Fibroblast of villous mesenchyme (primary cell): ENCODE measurements at regions not wholly inside any gene's neighbourhood (a gene's known extent, or its start where the extent isn't known, plus 50 kb on each side); places are given as distances from the start of the nearest gene placed in this dataset.

Experiments
- DNase-seq: peaks from one replicate; pipeline ENCODE4 v3.0.0-alpha.2; 2010; ENCODE audit warnings: low read depth
- H3K4me3 ChIP-seq: 2 replicates; pipeline ENCODE4 v1.5.1; 2011; ENCODE audit warnings: low read depth, mild to moderate bottlenecking, low read length
- TF ChIP-seq, protein P1 (sequence below): IDR thresholded peaks from 2 replicates; pipeline ENCODE4 v1.5.1; 2012; ENCODE audit warnings: low read depth, mild to moderate bottlenecking, low read length; ENCODE audit not compliant: insufficient read depth

DNA sequence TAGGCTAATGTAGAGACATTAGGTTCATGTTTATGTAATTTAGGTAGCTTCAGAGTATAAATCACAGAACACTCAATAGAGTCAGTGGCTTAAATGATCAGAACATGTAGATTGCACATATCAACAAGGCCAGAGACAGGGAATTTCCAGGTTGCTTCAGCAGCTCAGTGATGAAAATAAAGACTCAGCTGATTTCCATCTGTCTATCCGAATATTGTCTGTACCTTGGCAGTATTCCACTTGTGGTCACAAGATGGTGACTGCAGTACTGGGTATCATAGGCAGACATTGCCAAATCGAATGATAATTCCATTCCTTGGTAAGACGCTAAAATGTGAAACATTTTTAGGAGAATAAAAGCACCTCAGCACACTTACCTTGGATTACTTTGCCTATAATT lies 702.2 kb downstream of the MAT2B start:
- DNase-seq = no peak
- TF ChIP-seq, protein P1, sequence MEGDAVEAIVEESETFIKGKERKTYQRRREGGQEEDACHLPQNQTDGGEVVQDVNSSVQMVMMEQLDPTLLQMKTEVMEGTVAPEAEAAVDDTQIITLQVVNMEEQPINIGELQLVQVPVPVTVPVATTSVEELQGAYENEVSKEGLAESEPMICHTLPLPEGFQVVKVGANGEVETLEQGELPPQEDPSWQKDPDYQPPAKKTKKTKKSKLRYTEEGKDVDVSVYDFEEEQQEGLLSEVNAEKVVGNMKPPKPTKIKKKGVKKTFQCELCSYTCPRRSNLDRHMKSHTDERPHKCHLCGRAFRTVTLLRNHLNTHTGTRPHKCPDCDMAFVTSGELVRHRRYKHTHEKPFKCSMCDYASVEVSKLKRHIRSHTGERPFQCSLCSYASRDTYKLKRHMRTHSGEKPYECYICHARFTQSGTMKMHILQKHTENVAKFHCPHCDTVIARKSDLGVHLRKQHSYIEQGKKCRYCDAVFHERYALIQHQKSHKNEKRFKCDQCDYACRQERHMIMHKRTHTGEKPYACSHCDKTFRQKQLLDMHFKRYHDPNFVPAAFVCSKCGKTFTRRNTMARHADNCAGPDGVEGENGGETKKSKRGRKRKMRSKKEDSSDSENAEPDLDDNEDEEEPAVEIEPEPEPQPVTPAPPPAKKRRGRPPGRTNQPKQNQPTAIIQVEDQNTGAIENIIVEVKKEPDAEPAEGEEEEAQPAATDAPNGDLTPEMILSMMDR = no peak
- H3K4me3 ChIP-seq = no peak overlapping the region

DNA sequence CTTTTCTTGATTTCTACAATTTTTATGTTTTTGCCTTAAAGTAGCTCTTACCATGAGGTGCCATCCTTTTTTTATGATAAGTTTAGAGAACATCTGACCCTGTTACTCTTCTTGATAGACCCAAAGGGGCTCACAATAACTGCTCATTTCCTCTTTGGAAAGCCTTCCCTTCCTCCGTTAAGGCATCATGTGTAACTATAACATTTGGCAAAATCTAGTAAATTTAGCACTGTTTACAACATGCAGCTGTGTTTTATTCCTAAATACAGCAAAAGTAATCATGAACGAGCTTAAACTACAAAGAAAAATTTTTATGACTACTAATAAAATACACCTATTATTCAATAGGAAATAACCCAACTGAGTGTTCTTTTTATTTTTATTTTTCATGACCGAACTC lies 705.1 kb downstream of the MAT2B start:
- no peak for DNase-seq
- no peak overlapping the region for H3K4me3 ChIP-seq
- TF ChIP-seq, protein P1 = no peak

DNA sequence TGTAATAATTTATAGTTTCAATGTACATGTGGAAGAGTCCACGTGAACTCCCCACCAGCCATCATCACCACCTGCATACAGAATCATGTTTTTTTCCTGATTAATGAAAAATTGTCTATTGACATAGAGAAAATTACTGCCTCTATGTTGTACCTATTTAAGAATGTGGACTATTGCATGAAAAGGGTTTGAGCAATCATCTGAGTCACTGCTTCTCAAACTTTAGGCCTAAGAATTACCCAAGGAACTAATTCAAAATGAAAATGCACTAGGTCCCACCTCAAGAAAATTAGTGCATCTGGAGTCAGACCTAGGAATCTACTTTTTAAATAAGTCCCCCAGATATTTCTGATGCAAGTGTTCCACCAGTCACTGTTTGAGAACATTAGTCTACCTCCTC lies 709.3 kb downstream of the MAT2B start:
- no peak for DNase-seq
- TF ChIP-seq, protein P1 = no peak
- H3K4me3 ChIP-seq = no peak overlapping the region

DNA sequence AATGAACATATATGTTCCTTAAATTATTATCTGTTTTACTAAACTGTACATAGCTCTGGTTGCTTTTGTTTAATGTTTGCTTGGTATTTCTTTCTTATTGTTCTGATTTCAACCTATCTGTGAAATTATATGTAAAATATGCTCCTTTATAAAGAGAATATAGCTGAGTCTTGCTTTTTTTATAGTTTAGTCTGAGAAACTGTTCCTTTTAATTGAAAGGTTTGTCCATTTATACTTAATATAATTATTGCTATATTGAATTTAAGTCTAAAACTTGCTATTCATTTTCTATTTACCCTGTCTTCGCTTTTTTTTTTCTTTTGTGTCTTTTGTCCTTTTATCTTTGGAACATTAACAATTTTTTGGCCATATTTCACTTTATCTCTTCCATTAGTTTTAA lies 712.0 kb downstream of the MAT2B start:
- DNase-seq = no peak
- TF ChIP-seq, protein P1 = no peak

DNA sequence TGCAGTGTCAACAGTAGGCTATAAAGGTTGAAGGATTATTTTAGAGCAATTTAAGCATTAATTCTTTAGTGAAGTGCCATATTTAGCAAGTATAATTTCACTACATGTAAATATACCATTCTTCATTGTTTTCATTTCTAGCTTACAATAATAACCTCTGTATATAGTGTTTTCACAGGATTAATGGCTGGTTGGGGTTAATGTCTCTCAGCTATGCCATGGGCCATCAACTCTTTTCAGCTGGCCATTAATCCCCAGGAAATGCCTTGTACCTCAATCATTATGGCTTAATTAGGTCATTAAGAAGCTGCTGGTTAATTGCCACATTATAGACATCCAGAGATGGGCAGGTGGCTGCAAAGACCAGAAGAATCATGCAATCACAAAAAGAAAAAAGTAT lies 715.1 kb downstream of the MAT2B start:
- H3K4me3 ChIP-seq = no peak overlapping the region
- no peak for DNase-seq
- TF ChIP-seq, protein P1 = no peak

More for the DNA sequence above, 712.0 kb downstream of the MAT2B start:
- no peak overlapping the region for H3K4me3 ChIP-seq

DNA sequence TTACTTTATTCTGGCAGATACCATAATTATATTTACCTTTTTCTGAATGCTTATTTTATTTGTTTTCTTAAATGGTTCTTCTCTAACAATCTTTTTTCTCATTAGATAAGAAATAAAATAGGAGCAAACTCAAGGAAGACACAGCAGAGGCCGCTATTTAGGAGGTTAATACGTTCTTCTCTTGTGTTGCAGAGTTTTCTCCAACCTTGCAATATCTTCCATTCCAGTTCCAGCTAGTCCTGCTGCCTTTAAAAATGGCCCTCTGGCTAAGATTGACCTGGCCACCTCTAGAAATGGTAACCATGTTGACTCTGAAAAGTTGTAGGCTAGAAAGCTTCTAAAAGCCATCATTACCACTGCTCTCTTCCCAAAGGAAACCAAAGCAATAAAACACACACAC lies 718.8 kb downstream of the MAT2B start:
- TF ChIP-seq, protein P1 = no peak
- DNase-seq = no peak
- no peak overlapping the region for H3K4me3 ChIP-seq

DNA sequence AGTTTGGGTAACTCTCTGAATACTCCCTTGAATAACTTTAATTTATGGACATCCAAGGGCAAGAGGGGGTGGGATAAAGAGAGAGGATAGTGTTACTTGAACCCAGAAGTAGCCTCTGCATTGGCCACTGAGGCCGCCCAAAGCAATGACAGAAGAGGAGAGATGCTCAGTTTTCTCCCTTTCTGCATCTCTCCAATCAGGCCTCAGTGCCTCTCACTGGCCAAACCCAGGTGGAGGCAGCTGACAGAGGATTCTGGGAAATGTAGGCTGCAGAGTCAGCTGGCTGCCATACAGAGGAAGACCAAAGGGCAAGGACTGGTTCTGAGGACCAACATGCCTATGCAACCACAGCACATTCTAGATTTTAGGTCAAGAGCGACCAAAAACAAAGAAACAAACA lies 719.4 kb downstream of the MAT2B start:
- TF ChIP-seq, protein P1 = no peak
- H3K4me3 ChIP-seq = no peak overlapping the region
- DNase-seq = no peak
